HFFc6 (cell line): ENCODE measurements at regions not wholly inside any gene's neighbourhood (a gene's known extent, or its start where the extent isn't known, plus 50 kb on each side); places are given as distances from the start of the nearest gene placed in this dataset.

Experiments
- DNase-seq: peaks from one replicate; pipeline ENCODE4 v3.0.0-alpha.2; 2018
- H3K27ac Mint-ChIP-seq: 2 replicates; pipeline ENCODE4 v1.8.0; 2020; ENCODE audit warnings: mild to moderate bottlenecking, mixed read lengths
- H3K27me3 Mint-ChIP-seq: 2 replicates; pipeline ENCODE4 v1.8.0; 2021; ENCODE audit warnings: mild to moderate bottlenecking, moderate library complexity, mixed read lengths; ENCODE audit not compliant: insufficient read depth
- H3K36me3 Mint-ChIP-seq: 2 replicates; pipeline ENCODE4 v1.8.0; 2021; ENCODE audit warnings: low read depth, mixed read lengths
- H3K4me1 Mint-ChIP-seq: 2 replicates; pipeline ENCODE4 v1.8.0; 2020; ENCODE audit warnings: low read depth, mixed read lengths
- H3K4me3 Mint-ChIP-seq: 2 replicates; pipeline ENCODE4 v1.8.0; 2020; ENCODE audit warnings: mild to moderate bottlenecking, moderate library complexity, mixed read lengths
- H3K9me3 Mint-ChIP-seq: 2 replicates; pipeline ENCODE4 v1.8.0; 2020; ENCODE audit warnings: mild to moderate bottlenecking, mixed read lengths
- CTCF ChIP-seq: fragments of 200-600 bp; sonication (generic); IDR thresholded peaks from 2 replicates; pipeline ENCODE4 v1.5.0; 2021; ENCODE audit warnings: antibody characterized with exemption, mild to moderate bottlenecking

DNA sequence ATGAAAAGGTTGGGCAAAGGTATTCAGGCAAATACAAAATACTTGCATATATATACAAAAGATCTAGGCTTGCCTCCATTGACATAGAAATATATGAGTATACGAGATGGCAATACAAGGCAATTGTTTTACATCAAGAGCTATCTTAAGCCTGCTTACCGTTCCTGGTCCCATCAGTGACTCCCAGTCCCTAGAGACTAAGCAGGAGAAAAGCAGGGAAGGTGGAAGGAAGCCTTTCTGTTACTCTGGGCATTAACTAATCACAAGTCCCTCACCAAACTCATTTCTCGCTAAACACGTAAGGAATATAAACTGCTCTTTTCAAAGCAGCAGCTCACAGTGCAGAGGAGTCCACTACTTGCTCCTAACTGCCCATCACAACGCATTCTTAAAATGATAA, 125.2 kb downstream of the ZNF608 start:
- Mint-ChIP-seq H3K4me3 (no peak overlapping the region), H3K27ac (no peak overlapping the region), H3K27me3 (peaks cover 4% of the 10 kb centered on the region; the same call in 1 of the 2 replicates), H3K9me3 (no peaks in the 10 kb centered on the region), H3K36me3 (no peaks in the 10 kb centered on the region), H3K4me1 (no peaks in the 10 kb centered on the region)
- TF ChIP-seq CTCF = no peak
- no peak for DNase-seq

DNA sequence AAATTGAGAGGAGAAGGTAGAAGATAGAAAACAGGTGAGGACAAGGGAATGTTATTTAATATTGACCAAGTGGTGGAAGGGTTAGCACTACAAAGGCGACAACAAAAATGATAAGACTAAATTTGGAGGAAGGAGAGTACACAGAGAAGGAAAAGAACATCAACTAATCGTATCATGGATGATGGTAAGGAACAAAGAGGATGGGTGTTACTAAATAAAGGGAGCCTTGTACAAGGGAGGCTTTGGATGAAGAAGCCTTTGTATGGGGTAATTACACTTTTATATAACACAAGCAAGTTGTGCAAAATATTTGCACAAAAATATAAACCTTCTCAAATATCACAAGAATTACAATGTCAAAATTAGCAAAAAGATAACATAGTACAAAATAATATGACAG, 125.7 kb downstream of the ZNF608 start:
- H3K9me3 Mint-ChIP-seq = no peaks in the 10 kb centered on the region
- H3K36me3 Mint-ChIP-seq = no peaks in the 10 kb centered on the region
- no peak overlapping the region for H3K27ac Mint-ChIP-seq
- TF ChIP-seq CTCF = no peak
- no peak overlapping the region for H3K4me3 Mint-ChIP-seq
- no peaks in the 10 kb centered on the region for H3K4me1 Mint-ChIP-seq
- DNase-seq = no peak
- H3K27me3 Mint-ChIP-seq = peaks cover 4% of the 10 kb centered on the region; the same call in 1 of the 2 replicates

GRCh38 chr5:124619121-124619520, 127.3 kb downstream of the ZNF608 start:
- TF ChIP-seq CTCF = no peak
- H3K4me3 Mint-ChIP-seq = no peak overlapping the region
- H3K27ac Mint-ChIP-seq = no peak overlapping the region
- H3K4me1 Mint-ChIP-seq = peaks cover 9% of the 10 kb centered on the region
- H3K9me3 Mint-ChIP-seq = no peaks in the 10 kb centered on the region
- H3K27me3 Mint-ChIP-seq = peaks cover 4% of the 10 kb centered on the region; the same call in 1 of the 2 replicates
- no peaks in the 10 kb centered on the region for H3K36me3 Mint-ChIP-seq
- DNase-seq = no peak

- DNase-seq = no peak
- peaks cover 4% of the 10 kb centered on the region for H3K27me3 Mint-ChIP-seq
- H3K4me1 Mint-ChIP-seq = peaks cover 9% of the 10 kb centered on the region
- H3K9me3 Mint-ChIP-seq = no peaks in the 10 kb centered on the region
- H3K36me3 Mint-ChIP-seq = no peaks in the 10 kb centered on the region
- no peak overlapping the region for H3K4me3 Mint-ChIP-seq
- TF ChIP-seq CTCF = no peak
- H3K27ac Mint-ChIP-seq = no peak overlapping the region
Measured at GRCh38 chr5:124617787-124618186, 128.7 kb downstream of the ZNF608 start.

GRCh38 chr5:124614836-124615385, 131.5 kb downstream of the ZNF608 start:
- Mint-ChIP-seq H3K36me3 (no peaks in the 10 kb centered on the region), H3K27ac (no peak overlapping the region)

More at GRCh38 chr5:124614836-124615385, 131.5 kb downstream of the ZNF608 start:
- Mint-ChIP-seq H3K4me1 (peaks cover 9% of the 10 kb centered on the region), H3K27me3 (peaks cover 4% of the 10 kb centered on the region), H3K9me3 (no peaks in the 10 kb centered on the region), H3K4me3 (no peak overlapping the region)
- DNase-seq = no peak
- TF ChIP-seq CTCF = no peak
